LNCAP (cell line): ENCODE measurements at regions not wholly inside any gene's neighbourhood (a gene's known extent, or its start where the extent isn't known, plus 50 kb on each side); places are given as distances from the start of the nearest gene placed in this dataset.

Experiments
- CTCF ChIP-seq: fragments of 450-650 bp; IDR thresholded peaks from 2 replicates; pipeline ENCODE4 v1.5.1; 2017; ENCODE audit warnings: mild to moderate bottlenecking

GRCh38 chr2:122096761-122097160, 341.3 kb downstream of the TSN start:
- TF ChIP-seq CTCF, result no peak

- TF ChIP-seq CTCF, result no peak
Observed at GRCh38 chr2:122098306-122098705, 342.9 kb downstream of the TSN start.

- TF ChIP-seq CTCF, result no peak
Observed at GRCh38 chr2:122100346-122100745, 344.9 kb downstream of the TSN start.

- no peak for TF ChIP-seq CTCF
Observed at GRCh38 chr2:122100756-122101155, 345.3 kb downstream of the TSN start.

GRCh38 chr2:122101319-122101718, 345.9 kb downstream of the TSN start:
- TF ChIP-seq CTCF, result no peak

- TF ChIP-seq CTCF, result no peak
Observed at GRCh38 chr2:122105171-122105876, 349.9 kb downstream of the TSN start.

GRCh38 chr2:122105877-122106206, 350.4 kb downstream of the TSN start:
- TF ChIP-seq CTCF, result no peak

GRCh38 chr2:122108186-122108585, 352.7 kb downstream of the TSN start:
- TF ChIP-seq CTCF, result no peak
